GM12892 (cell line): ENCODE measurements at regions not wholly inside any gene's neighbourhood (a gene's known extent, or its start where the extent isn't known, plus 50 kb on each side); places are given as distances from the start of the nearest gene placed in this dataset.

Source experiments
- POLR2A ChIP-seq: IDR thresholded peaks from 2 replicates; pipeline ENCODE4 v1.6.1; 2011; ENCODE audit warnings: low read depth, low read length, control low read depth
- POLR2AphosphoS5 ChIP-seq: IDR thresholded peaks from 2 replicates; pipeline ENCODE4 v1.6.1; 2011; ENCODE audit warnings: low read depth, low read length, control low read depth
- TAF1 ChIP-seq: IDR thresholded peaks from 2 replicates; pipeline ENCODE4 v1.6.1; 2011; ENCODE audit warnings: low read depth, mild to moderate bottlenecking, control low read depth, low read length, borderline replicate concordance

DNA sequence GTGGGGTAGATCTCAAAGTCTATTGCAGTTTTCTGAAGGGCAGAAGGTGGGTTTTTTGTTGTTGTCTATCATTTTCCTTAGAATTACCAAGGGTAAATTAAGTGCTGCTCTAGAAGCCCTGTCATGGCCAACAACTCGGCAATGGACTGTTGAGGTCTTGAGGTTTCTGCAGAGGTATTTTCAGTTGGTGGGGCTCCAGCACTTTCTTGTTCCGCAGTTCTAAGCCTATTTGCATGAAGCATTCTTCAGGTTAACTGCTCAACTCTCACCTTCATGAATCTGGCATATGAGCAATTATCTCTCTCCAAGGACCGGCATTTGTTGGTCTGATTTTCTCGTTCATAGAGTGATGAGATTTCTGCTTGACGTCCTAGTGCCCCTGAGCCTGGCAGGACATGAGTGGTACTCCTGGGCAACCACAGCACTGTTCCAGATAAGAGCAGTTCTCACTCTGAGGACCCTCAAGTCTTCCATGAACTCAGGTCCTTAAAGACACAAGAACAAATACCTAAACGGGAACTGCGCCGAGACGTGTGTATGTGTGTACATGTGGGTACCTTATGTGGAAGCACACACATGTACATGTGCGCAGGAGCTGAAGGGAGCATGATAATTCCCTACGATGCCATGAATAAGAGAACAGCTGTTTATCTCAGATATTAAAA is 544.5 kb downstream of the CSNK1G3 start:
- TF ChIP-seq POLR2A (no peak), TAF1 (no peak), POLR2AphosphoS5 (no peak)
